ENCODE measurements at regions not wholly inside any gene's neighbourhood (a gene's known extent, or its start where the extent isn't known, plus 50 kb on each side); places are given as distances from the start of the nearest gene placed in this dataset.
A peak's percentile ranks its signal among the peaks of the same experiment; 100 is the strongest.

GRCh38 chr17:77770331-77771105 is 188.0 kb upstream of the TNRC6C start:
- H3K27ac ChIP-seq, result no peak overlapping the region
- H3K4me1 ChIP-seq, result no peaks in the 10 kb centered on the region
- no peaks in the 10 kb centered on the region for H3K9me3 ChIP-seq
- intact Hi-C loops (cut with DNase I), result loop anchor here (10.0 kb wide), 1 partner anchor 244 kb away; no protein-coding TSS in a partner anchor
- no peak for DNase-seq (ENCODE audit: extremely low spot score in 2 of 2)
- no peak for TF ChIP-seq POLR2A (IDR thresholded peaks at IDR 0.05)
- no peak for TF ChIP-seq CTCF (IDR thresholded peaks at IDR 0.05)
- no peak for TF ChIP-seq POLR2AphosphoS5 (IDR thresholded peaks at IDR 0.05; ENCODE audit: insufficient read depth in 1 of 2, low read depth in 1 of 2)
- H3K27me3 ChIP-seq, result no peaks in the 10 kb centered on the region
- no peaks in the 10 kb centered on the region for H3K36me3 ChIP-seq
- H3K4me3 ChIP-seq, result no peak overlapping the region

GRCh38 chr17:77771145-77771544 is 187.4 kb upstream of the TNRC6C start:
- no peak for DNase-seq (ENCODE audit: extremely low spot score in 2 of 2)
- H3K36me3 ChIP-seq, result no peaks in the 10 kb centered on the region
- intact Hi-C loops (cut with DNase I), result loop anchor here (10.0 kb wide), 1 partner anchor 244 kb away; no protein-coding TSS in a partner anchor
- no peaks in the 10 kb centered on the region for H3K4me1 ChIP-seq
- TF ChIP-seq CTCF (IDR thresholded peaks at IDR 0.05) (no peak), POLR2AphosphoS5 (IDR thresholded peaks at IDR 0.05; ENCODE audit: insufficient read depth in 1 of 2, low read depth in 1 of 2) (no peak), POLR2A (IDR thresholded peaks at IDR 0.05) (no peak)
- no peak overlapping the region for H3K27ac ChIP-seq
- H3K4me3 ChIP-seq, result no peak overlapping the region
- H3K9me3 ChIP-seq, result no peaks in the 10 kb centered on the region
- no peaks in the 10 kb centered on the region for H3K27me3 ChIP-seq

GRCh38 chr17:77771587-77771986 is 186.9 kb upstream of the TNRC6C start:
- Histone ChIP-seq H3K27ac (no peak overlapping the region), H3K4me3 (no peak overlapping the region), H3K9me3 (no peaks in the 10 kb centered on the region), H3K36me3 (no peaks in the 10 kb centered on the region), H3K27me3 (no peaks in the 10 kb centered on the region), H3K4me1 (no peaks in the 10 kb centered on the region)
- no peak for DNase-seq (ENCODE audit: extremely low spot score in 2 of 2)
- intact Hi-C loops (cut with DNase I), result loop anchor here (10.0 kb wide), 1 partner anchor 243 kb away; no protein-coding TSS in a partner anchor
- TF ChIP-seq POLR2A (IDR thresholded peaks at IDR 0.05) (no peak), CTCF (IDR thresholded peaks at IDR 0.05) (no peak), POLR2AphosphoS5 (IDR thresholded peaks at IDR 0.05; ENCODE audit: insufficient read depth in 1 of 2, low read depth in 1 of 2) (no peak)

- H3K4me3 ChIP-seq, result no peak overlapping the region
- no peaks in the 10 kb centered on the region for H3K36me3 ChIP-seq
- no peaks in the 10 kb centered on the region for H3K27me3 ChIP-seq
- H3K9me3 ChIP-seq, result no peaks in the 10 kb centered on the region
- H3K27ac ChIP-seq, result no peak overlapping the region
- H3K4me1 ChIP-seq, result no peaks in the 10 kb centered on the region
- DNase-seq (ENCODE audit: extremely low spot score in 2 of 2), result no peak
- intact Hi-C loops (cut with DNase I), result loop anchor here (10.0 kb wide), 1 partner anchor 243 kb away; no protein-coding TSS in a partner anchor
- TF ChIP-seq POLR2A (IDR thresholded peaks at IDR 0.05) (no peak), CTCF (IDR thresholded peaks at IDR 0.05) (no peak), POLR2AphosphoS5 (IDR thresholded peaks at IDR 0.05; ENCODE audit: insufficient read depth in 1 of 2, low read depth in 1 of 2) (no peak)
Measured at GRCh38 chr17:77771998-77772397, 186.5 kb upstream of the TNRC6C start.

- TF ChIP-seq POLR2AphosphoS5 (IDR thresholded peaks at IDR 0.05; ENCODE audit: insufficient read depth in 1 of 2, low read depth in 1 of 2) (no peak), POLR2A (IDR thresholded peaks at IDR 0.05) (no peak), CTCF (IDR thresholded peaks at IDR 0.05) (peak in 1 of 3 experiments; percentile 31)
- no peak for DNase-seq (ENCODE audit: extremely low spot score in 2 of 2)
- intact Hi-C loops (cut with DNase I), result loop anchor here (10.0 kb wide), 1 partner anchor 242 kb away; no protein-coding TSS in a partner anchor
- Histone ChIP-seq H3K9me3 (no peaks in the 10 kb centered on the region), H3K36me3 (no peaks in the 10 kb centered on the region), H3K4me3 (no peak overlapping the region), H3K27ac (no peak overlapping the region), H3K27me3 (no peaks in the 10 kb centered on the region), H3K4me1 (no peaks in the 10 kb centered on the region)
Measured at GRCh38 chr17:77772461-77772897, 186.0 kb upstream of the TNRC6C start.

Data from vagina (tissue), 2 donors.